Esophagus muscularis mucosa (tissue), 4 donors: ENCODE measurements at regions not wholly inside any gene's neighbourhood (a gene's known extent, or its start where the extent isn't known, plus 50 kb on each side); places are given as distances from the start of the nearest gene placed in this dataset.

Experiments
- DNase-seq: peaks from one replicate; pipeline ENCODE4 v3.0.0-alpha.2; 2017; ENCODE audit errors: extremely low spot score
- H3K27ac ChIP-seq, 4 donors: fragments of 200-600 bp; sonication (generic); replicated peaks in 1 of 4; 1 replicate in 3 of 4; 2 replicates in 1 of 4; pipeline ENCODE4 v1.5.1; 2016 to 2019; ENCODE audit warnings: mild to moderate bottlenecking in 1 of 4
- H3K27me3 ChIP-seq, 4 donors: fragments of 200-600 bp; sonication (generic); one replicate each; pipeline versions ENCODE4 v1.5.1 to v1.6.0; 2016 to 2019
- H3K36me3 ChIP-seq, 4 donors: fragments of 200-600 bp; sonication (generic); one replicate each; pipeline ENCODE4 v1.5.1; 2016 to 2019
- H3K4me1 ChIP-seq, 4 donors: fragments of 200-600 bp; sonication (generic); one replicate each; pipeline ENCODE4 v1.5.1; 2016 to 2019
- H3K4me3 ChIP-seq, 4 donors: fragments of 200-600 bp; sonication (generic); 1 replicate in 2 of 4; 2 replicates in 2 of 4; pipeline ENCODE4 v1.5.1; 2016 to 2019; ENCODE audit warnings: mild to moderate bottlenecking in 4 of 4, moderate library complexity in 1 of 4
- H3K9me3 ChIP-seq, 4 donors: fragments of 200-600 bp; sonication (generic); 1 replicate in 3 of 4; 2 replicates in 1 of 4; pipeline ENCODE4 v1.5.1; 2016 to 2019
- EP300 ChIP-seq: sonication (generic); formaldehyde crosslinking; IDR thresholded peaks from one replicate; pipeline ENCODE4 v1.6.1; 2017; ENCODE audit warnings: antibody characterized with exemption
- POLR2A ChIP-seq: fragments of 450-650 bp; IDR thresholded peaks from one replicate; pipeline ENCODE4 v1.6.1; 2017; ENCODE audit warnings: antibody characterized with exemption, moderate library complexity, mild to moderate bottlenecking, low read depth
- POLR2AphosphoS5 ChIP-seq, 2 donors: sonication (generic); formaldehyde crosslinking; IDR thresholded peaks; one replicate each; pipeline ENCODE4 v1.6.1; 2017; ENCODE audit warnings: antibody characterized with exemption in 2 of 2
- WGBS: methylation state at CpG from one replicate; pipeline ENCODE4 v1.1.5; 2018; 5-methylcytosine and 5-hydroxymethylcytosine counted together
- intact Hi-C: fragments of 100-400 bp; cut with DNase I; formaldehyde crosslinking; loops from one replicate; pipeline ENCODE4 v1.15.1; 2023
- TF ChIP-seq, protein P1 (sequence below), 3 experiments: fragments of 200-600 bp in 2 of 3; fragments of 450-650 bp in 1 of 3; sonication (generic) in 2 of 3; IDR thresholded peaks; one replicate each; pipeline ENCODE4 v1.5.1; 2017 to 2019; ENCODE audit warnings: antibody characterized with exemption in 3 of 3, mild to moderate bottlenecking in 2 of 3, moderate library complexity in 1 of 3

DNA sequence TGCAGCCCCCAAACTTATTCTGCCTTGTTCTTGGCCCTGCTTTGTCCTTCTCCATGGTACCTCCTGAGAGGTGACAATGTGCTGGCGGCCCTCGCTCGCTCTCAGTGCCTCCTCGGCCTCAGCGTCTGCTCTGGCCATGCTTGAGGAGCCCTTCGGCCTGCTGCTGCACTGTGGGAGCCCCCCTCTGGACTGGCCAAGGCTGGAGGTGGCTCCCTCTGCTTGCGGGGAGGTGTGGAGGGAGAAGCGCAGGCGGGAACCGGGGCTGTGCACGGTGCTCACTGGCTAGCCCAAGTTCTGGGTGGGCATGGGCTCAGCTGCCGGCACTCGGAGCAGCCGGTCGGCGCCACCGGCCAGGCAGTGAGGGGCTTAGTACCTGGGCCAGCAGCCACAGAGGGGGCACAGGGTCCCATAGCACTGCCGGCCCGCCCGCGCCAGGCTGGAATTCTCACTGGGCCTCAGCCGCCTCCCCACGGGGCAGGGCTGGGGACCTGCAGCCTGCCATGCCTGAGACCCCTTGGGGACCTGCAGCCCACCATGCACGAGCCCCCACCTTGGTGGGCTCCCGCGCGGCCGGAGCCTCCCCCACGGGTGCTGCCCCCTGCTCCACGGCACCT is 55.9 kb upstream of the RALGAPA2 start:
- no peak overlapping the region for H3K4me3 ChIP-seq
- H3K9me3 ChIP-seq, result no peaks in the 10 kb centered on the region
- H3K4me1 ChIP-seq, result peaks cover 0 to 7% (median 0%) of the 10 kb centered on the region in 4 donors
- peaks cover 0 to 9% (median 0%) of the 10 kb centered on the region in 4 donors for H3K27me3 ChIP-seq
- no peak for DNase-seq
- 97% methylated on average over 20 of the region's 30 CpGs for WGBS
- intact Hi-C loops, result no loop called here
- H3K27ac ChIP-seq, result no peak overlapping the region
- TF ChIP-seq EP300, result no peak
- TF ChIP-seq POLR2A, result no peak
- TF ChIP-seq, protein P1, sequence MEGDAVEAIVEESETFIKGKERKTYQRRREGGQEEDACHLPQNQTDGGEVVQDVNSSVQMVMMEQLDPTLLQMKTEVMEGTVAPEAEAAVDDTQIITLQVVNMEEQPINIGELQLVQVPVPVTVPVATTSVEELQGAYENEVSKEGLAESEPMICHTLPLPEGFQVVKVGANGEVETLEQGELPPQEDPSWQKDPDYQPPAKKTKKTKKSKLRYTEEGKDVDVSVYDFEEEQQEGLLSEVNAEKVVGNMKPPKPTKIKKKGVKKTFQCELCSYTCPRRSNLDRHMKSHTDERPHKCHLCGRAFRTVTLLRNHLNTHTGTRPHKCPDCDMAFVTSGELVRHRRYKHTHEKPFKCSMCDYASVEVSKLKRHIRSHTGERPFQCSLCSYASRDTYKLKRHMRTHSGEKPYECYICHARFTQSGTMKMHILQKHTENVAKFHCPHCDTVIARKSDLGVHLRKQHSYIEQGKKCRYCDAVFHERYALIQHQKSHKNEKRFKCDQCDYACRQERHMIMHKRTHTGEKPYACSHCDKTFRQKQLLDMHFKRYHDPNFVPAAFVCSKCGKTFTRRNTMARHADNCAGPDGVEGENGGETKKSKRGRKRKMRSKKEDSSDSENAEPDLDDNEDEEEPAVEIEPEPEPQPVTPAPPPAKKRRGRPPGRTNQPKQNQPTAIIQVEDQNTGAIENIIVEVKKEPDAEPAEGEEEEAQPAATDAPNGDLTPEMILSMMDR (IDR thresholded peaks at IDR 0.05), result no peak
- no peak for TF ChIP-seq POLR2AphosphoS5 (IDR thresholded peaks at IDR 0.05)
- no peaks in the 10 kb centered on the region for H3K36me3 ChIP-seq

DNA sequence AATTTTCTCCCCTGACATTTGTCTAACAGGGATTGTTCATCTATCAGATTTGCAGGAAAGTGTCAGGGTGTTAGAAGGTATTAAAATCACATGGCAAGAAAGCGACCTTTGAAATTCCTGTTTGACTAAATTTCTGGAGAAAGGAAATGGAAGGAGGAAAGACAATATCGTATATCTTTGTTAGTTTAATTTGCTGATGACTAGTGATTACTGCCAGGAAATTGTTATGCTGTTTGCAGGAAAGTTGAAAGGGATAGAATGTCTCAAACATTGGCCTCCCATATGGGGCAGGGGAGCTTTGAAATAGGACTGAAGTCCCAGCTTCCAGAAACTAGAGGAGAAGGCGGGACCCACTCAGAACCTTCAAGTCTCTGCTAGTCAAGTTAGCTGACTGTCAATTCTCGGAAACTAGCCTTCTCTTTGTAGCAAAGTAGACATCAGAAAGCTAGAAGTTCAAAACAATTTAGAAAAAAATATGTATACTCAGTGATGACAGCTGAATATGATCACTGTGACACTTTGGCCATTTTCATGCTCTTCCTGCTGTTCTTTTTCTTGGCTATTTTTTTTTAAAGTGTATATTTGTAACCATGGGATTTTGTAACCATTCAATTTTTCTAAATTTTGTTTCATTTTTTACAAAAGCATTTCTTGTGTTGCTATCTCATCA is 53.4 kb upstream of the RALGAPA2 start:
- WGBS, result 60% methylated on average over 4 of the region's 4 CpGs
- Histone ChIP-seq H3K4me3 (no peak overlapping the region), H3K9me3 (no peaks in the 10 kb centered on the region), H3K27ac (no peak overlapping the region), H3K36me3 (no peaks in the 10 kb centered on the region), H3K4me1 (peaks cover 0 to 7% (median 0%) of the 10 kb centered on the region in 4 donors), H3K27me3 (peaks cover 0 to 21% (median 0%) of the 10 kb centered on the region in 4 donors)
- intact Hi-C loops, result no loop called here
- no peak for DNase-seq
- TF ChIP-seq POLR2A (no peak), EP300 (no peak), POLR2AphosphoS5 (IDR thresholded peaks at IDR 0.05) (no peak)
- TF ChIP-seq, protein P1 (IDR thresholded peaks at IDR 0.05), result no peak

DNA sequence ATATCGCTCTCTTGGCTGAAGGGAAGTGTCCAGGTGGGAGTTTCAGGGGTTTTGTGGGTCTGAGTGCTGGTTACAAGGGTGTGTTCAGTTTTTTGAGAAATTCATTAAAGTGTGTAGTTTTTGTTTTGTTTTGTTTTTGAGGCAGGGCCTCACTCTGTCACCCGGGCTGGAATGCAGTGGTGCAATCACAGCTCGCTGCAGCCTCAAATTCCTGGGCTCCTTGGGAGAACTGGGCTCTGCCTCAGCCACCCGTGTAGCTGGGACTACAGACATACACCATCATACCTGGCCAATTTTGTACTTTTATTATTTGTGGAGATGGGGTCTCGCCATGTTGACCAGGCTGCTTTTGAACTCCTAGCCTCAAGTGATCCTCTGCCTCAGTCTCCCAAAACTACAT is 51.2 kb upstream of the RALGAPA2 start:
- intact Hi-C loops, result no loop called here
- 80% methylated on average over 5 of the region's 5 CpGs for WGBS
- TF ChIP-seq POLR2AphosphoS5 (IDR thresholded peaks at IDR 0.05), result no peak
- TF ChIP-seq, protein P1 (IDR thresholded peaks at IDR 0.05), result no peak

More for the DNA sequence above, 51.2 kb upstream of the RALGAPA2 start:
- Histone ChIP-seq H3K27ac (no peak overlapping the region), H3K36me3 (no peaks in the 10 kb centered on the region), H3K4me3 (no peak overlapping the region), H3K4me1 (peaks cover 0 to 15% (median 0%) of the 10 kb centered on the region in 4 donors), H3K27me3 (peaks cover 0 to 21% (median 0%) of the 10 kb centered on the region in 4 donors), H3K9me3 (no peaks in the 10 kb centered on the region)
- no peak for DNase-seq
